GM12891 (cell line): ENCODE measurements at regions not wholly inside any gene's neighbourhood (a gene's known extent, or its start where the extent isn't known, plus 50 kb on each side); places are given as distances from the start of the nearest gene placed in this dataset.

Experiments
- PAX5 ChIP-seq: IDR thresholded peaks from 2 replicates; pipeline ENCODE4 v1.6.1; 2011; ENCODE audit warnings: low read length, moderate library complexity, mild to moderate bottlenecking; ENCODE audit not compliant: insufficient read depth, severe bottlenecking
- POLR2A ChIP-seq: IDR thresholded peaks from 2 replicates; pipeline ENCODE4 v1.6.1; 2011; ENCODE audit warnings: low read depth, low read length, control low read depth
- POLR2AphosphoS5 ChIP-seq: IDR thresholded peaks from 2 replicates; pipeline ENCODE4 v1.6.1; 2011; ENCODE audit warnings: low read depth, low read length, control low read depth
- POU2F2 ChIP-seq: IDR thresholded peaks from 2 replicates; pipeline ENCODE4 v1.6.1; 2011; ENCODE audit warnings: low read depth, mild to moderate bottlenecking, control low read depth, low read length, moderate library complexity
- SPI1 ChIP-seq: IDR thresholded peaks from 2 replicates; pipeline ENCODE4 v1.6.1; 2011; ENCODE audit warnings: low read depth, low read length, control low read depth
- TAF1 ChIP-seq: IDR thresholded peaks from 2 replicates; pipeline ENCODE4 v1.6.1; 2011; ENCODE audit warnings: low read depth, low read length, control low read depth

GRCh38 chr4:151603377-151603776, 157.4 kb downstream of the GATB start:
- TF ChIP-seq POLR2AphosphoS5: no peak
- no peak for TF ChIP-seq POU2F2
- no peak for TF ChIP-seq POLR2A
- TF ChIP-seq PAX5: no peak
- TF ChIP-seq TAF1: no peak
- TF ChIP-seq SPI1: no peak
